OCI-LY7 (cell line): ENCODE measurements at regions not wholly inside any gene's neighbourhood (a gene's known extent, or its start where the extent isn't known, plus 50 kb on each side); places are given as distances from the start of the nearest gene placed in this dataset.

Source experiments
- BruUV-seq: library from RNA; stranded (reverse); fragments of 400-500 nt; replicated peaks from 2 replicates; lab custom pipeline; 2021; lab: Mats Ljungman, UMichigan
- CTCF ChIA-PET: fragments of 300-600 bp; sonication (Branson Sonifier 250); formaldehyde crosslinking; loops from one replicate; lab custom pipeline; 2022; ENCODE audit warnings: antibody characterized with exemption; ENCODE audit not compliant: unreplicated experiment; lab: Charles Lee
- POLR2A ChIA-PET: fragments of 300-600 bp; sonication (Branson Sonifier 250); formaldehyde crosslinking; loops from one replicate; lab custom pipeline; 2022; ENCODE audit warnings: antibody characterized with exemption; lab: Charles Lee
- DNase-seq: peaks from one replicate; pipeline ENCODE4 v3.0.0-alpha.2; 2015; ENCODE audit warnings: low spot score
- H2AFZ ChIP-seq: fragments of 200-600 bp; sonication (generic), shearing (Covaris generic); 2 replicates; pipeline ENCODE4 v1.6.1; 2014; ENCODE audit warnings: mild to moderate bottlenecking, antibody characterized with exemption, low read length, moderate library complexity
- H3K27ac ChIP-seq: fragments of 200-600 bp; sonication (generic); 2 replicates; pipeline ENCODE4 v1.5.1; 2014; ENCODE audit warnings: mixed run types, low read depth, mild to moderate bottlenecking, moderate library complexity, low read length, inconsistent platforms; ENCODE audit not compliant: poor library complexity, severe bottlenecking
- H3K36me3 ChIP-seq: fragments of 200-600 bp; sonication (generic); 2 replicates; pipeline ENCODE4 v1.6.1; 2014; ENCODE audit warnings: mild to moderate bottlenecking, antibody characterized with exemption, low read length, moderate library complexity, mixed read lengths; ENCODE audit not compliant: insufficient read depth
- H3K4me1 ChIP-seq: fragments of 200-600 bp; sonication (generic); 2 replicates; pipeline ENCODE4 v1.5.1; 2014; ENCODE audit warnings: mild to moderate bottlenecking, low read length; ENCODE audit not compliant: insufficient read depth, poor library complexity, severe bottlenecking
- H3K4me2 ChIP-seq: fragments of 200-600 bp; sonication (generic); 2 replicates; pipeline ENCODE4 v1.6.1; 2014; ENCODE audit warnings: mild to moderate bottlenecking, low read length
- H3K4me3 ChIP-seq: fragments of 200-600 bp; sonication (generic); 2 replicates; pipeline ENCODE4 v1.5.1; 2014; ENCODE audit warnings: mild to moderate bottlenecking, low read depth, low read length; ENCODE audit not compliant: poor library complexity, severe bottlenecking
- H3K79me2 ChIP-seq: fragments of 200-600 bp; sonication (generic); 2 replicates; pipeline ENCODE4 v1.6.1; 2016; ENCODE audit warnings: low read depth, mild to moderate bottlenecking, low read length, moderate library complexity, mixed read lengths; ENCODE audit not compliant: insufficient read depth
- H3K9me2 ChIP-seq: fragments of 200-600 bp; sonication (generic); 2 replicates; pipeline ENCODE4 v1.6.1; 2016; ENCODE audit warnings: mild to moderate bottlenecking, low read length, mixed read lengths; ENCODE audit not compliant: insufficient read depth
- H3K9me3 ChIP-seq: fragments of 200-600 bp; sonication (generic); 2 replicates; pipeline ENCODE4 v1.6.1; 2014; ENCODE audit warnings: mild to moderate bottlenecking, mixed run types, low read length, mixed read lengths
- H4K20me1 ChIP-seq: fragments of 200-600 bp; sonication (generic); 2 replicates; pipeline ENCODE4 v1.6.1; 2014; ENCODE audit warnings: mild to moderate bottlenecking, antibody characterized with exemption, low read length, moderate library complexity, mixed read lengths; ENCODE audit not compliant: insufficient read depth
- CTCF ChIP-seq: fragments of 200-600 bp; sonication (generic); conservative IDR thresholded peaks from 2 replicates; pipeline ENCODE4 v1.5.1; 2014; ENCODE audit warnings: mild to moderate bottlenecking, antibody characterized with exemption, low read length, moderate library complexity, mixed read lengths
- EZH2phosphoT487 ChIP-seq: fragments of 200-600 bp; sonication (generic); IDR thresholded peaks from 2 replicates; pipeline ENCODE4 v1.6.1; 2018; ENCODE audit warnings: low read depth, borderline replicate concordance, mild to moderate bottlenecking, mixed run types, antibody characterized with exemption, low read length, moderate library complexity, mixed read lengths
- intact Hi-C: fragments of 100-400 bp; cut with micrococcal nuclease; formaldehyde crosslinking; loops from one replicate; pipeline ENCODE4 v1.10.0; 2022; ENCODE audit not compliant: unreplicated experiment

- CTCF ChIA-PET = no interaction called here
- TF ChIP-seq EZH2phosphoT487 = no peak
- no peak for TF ChIP-seq CTCF
Measured at GRCh38 chr6:99709062-99709461, 102.4 kb downstream of the PRDM13 start.

GRCh38 chr6:99711302-99711701, 104.7 kb downstream of the PRDM13 start:
- no peak for DNase-seq
- CTCF ChIA-PET = no interaction called here
- Histone ChIP-seq H3K9me3 (no peaks in the 10 kb centered on the region), H3K36me3 (no peaks in the 10 kb centered on the region), H3K27ac (no peak overlapping the region), H3K4me1 (no peaks in the 10 kb centered on the region), H3K4me3 (no peak overlapping the region), H3K4me2 (no peak overlapping the region), H4K20me1 (no peaks in the 10 kb centered on the region), H2AFZ (no peak overlapping the region), H3K9me2 (no peaks in the 10 kb centered on the region), H3K79me2 (no peaks in the 10 kb centered on the region)
- intact Hi-C loops = no loop called here
- BruUV-seq = no TSS peak
- no peak for TF ChIP-seq CTCF
- TF ChIP-seq EZH2phosphoT487 = no peak
- POLR2A ChIA-PET = no interaction called here

More at GRCh38 chr6:99709062-99709461, 102.4 kb downstream of the PRDM13 start:
- H3K4me2 ChIP-seq = no peak overlapping the region
- BruUV-seq = no TSS peak
- intact Hi-C loops = no loop called here
- H3K27ac ChIP-seq = no peak overlapping the region
- no peak overlapping the region for H3K4me3 ChIP-seq
- no peaks in the 10 kb centered on the region for H3K79me2 ChIP-seq
- POLR2A ChIA-PET = no interaction called here
- no peak for DNase-seq
- no peaks in the 10 kb centered on the region for H3K36me3 ChIP-seq
- H3K4me1 ChIP-seq = no peaks in the 10 kb centered on the region
- no peak overlapping the region for H2AFZ ChIP-seq
- H3K9me3 ChIP-seq = no peaks in the 10 kb centered on the region
- no peaks in the 10 kb centered on the region for H3K9me2 ChIP-seq
- no peaks in the 10 kb centered on the region for H4K20me1 ChIP-seq

- intact Hi-C loops = no loop called here
- BruUV-seq = no TSS peak
- no peak overlapping the region for H3K27ac ChIP-seq
- POLR2A ChIA-PET = no interaction called here
- no peak overlapping the region for H3K4me2 ChIP-seq
- no peaks in the 10 kb centered on the region for H4K20me1 ChIP-seq
- no peaks in the 10 kb centered on the region for H3K9me2 ChIP-seq
- CTCF ChIA-PET = no interaction called here
- H3K36me3 ChIP-seq = no peaks in the 10 kb centered on the region
- H3K4me1 ChIP-seq = no peaks in the 10 kb centered on the region
- H3K79me2 ChIP-seq = no peaks in the 10 kb centered on the region
- TF ChIP-seq CTCF (no peak), EZH2phosphoT487 (no peak)
- no peak overlapping the region for H2AFZ ChIP-seq
- DNase-seq = no peak
- H3K9me3 ChIP-seq = no peaks in the 10 kb centered on the region
- H3K4me3 ChIP-seq = no peak overlapping the region
Measured at GRCh38 chr6:99711925-99712324, 105.3 kb downstream of the PRDM13 start.
